ENCODE measurements at regions not wholly inside any gene's neighbourhood (a gene's known extent, or its start where the extent isn't known, plus 50 kb on each side); places are given as distances from the start of the nearest gene placed in this dataset.
"Not testable (repeated sequence)": the region's sequence is repeated elsewhere in the genome, so short reads cannot be mapped to it uniquely, and the experiment has no call there.

DNA sequence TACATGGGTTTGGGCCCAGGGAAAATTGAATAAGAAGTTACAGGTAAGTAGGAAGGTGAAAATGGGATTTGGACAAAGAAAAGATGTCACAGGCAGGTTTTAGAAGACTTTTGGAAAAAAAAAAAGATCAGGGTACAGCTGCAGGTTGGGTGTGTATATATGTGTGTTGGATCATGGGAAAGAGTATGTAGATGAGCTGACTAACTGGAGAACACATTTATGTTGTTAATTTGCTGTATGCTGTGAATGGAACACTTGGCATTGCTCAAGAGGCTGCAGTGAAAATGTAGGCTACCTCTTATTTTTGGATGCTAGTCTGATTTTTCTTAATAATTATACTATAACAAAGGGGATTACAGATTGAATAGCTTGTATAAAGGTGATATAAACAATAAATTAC is 577.7 kb upstream of the USP24 start:
- no peaks in the 10 kb centered on the region for H3K4me1 ChIP-seq
- no peak for TF ChIP-seq PHF8 (IDR thresholded peaks at IDR 0.05; ENCODE audit: borderline replicate concordance, low read depth)
- TF ChIP-seq MYC (IDR thresholded peaks at IDR 0.05; ENCODE audit: borderline replicate concordance, low read length): no peak
- TF ChIP-seq KDM5A (IDR thresholded peaks at IDR 0.05): no peak
- no peak for TF ChIP-seq CHD4 (IDR thresholded peaks at IDR 0.05; ENCODE audit: borderline replicate concordance)
- no peak for TF ChIP-seq POLR2A (IDR thresholded peaks at IDR 0.05; ENCODE audit: low read length)
- no peak for TF ChIP-seq HOXA7 (CRISPR knock-in tag; IDR thresholded peaks at IDR 0.05)
- no peak for TF ChIP-seq POLR2AphosphoS2 (conservative IDR thresholded peaks at IDR 0.05; ENCODE audit: low read length)
- no peak for TF ChIP-seq CBX8 (IDR thresholded peaks at IDR 0.05)
- no peak for TF ChIP-seq CBX2 (IDR thresholded peaks at IDR 0.05; ENCODE audit: borderline replicate concordance, low read depth)
- TF ChIP-seq, protein P1, sequence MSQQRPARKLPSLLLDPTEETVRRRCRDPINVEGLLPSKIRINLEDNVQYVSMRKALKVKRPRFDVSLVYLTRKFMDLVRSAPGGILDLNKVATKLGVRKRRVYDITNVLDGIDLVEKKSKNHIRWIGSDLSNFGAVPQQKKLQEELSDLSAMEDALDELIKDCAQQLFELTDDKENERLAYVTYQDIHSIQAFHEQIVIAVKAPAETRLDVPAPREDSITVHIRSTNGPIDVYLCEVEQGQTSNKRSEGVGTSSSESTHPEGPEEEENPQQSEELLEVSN (IDR thresholded peaks at IDR 0.05; ENCODE audit: borderline replicate concordance, low read depth): no peak
- TF ChIP-seq ESRRA (IDR thresholded peaks at IDR 0.05; ENCODE audit: borderline replicate concordance, low read length): no peak
- no peak for TF ChIP-seq HES2 (IDR thresholded peaks at IDR 0.05)
- no peak for TF ChIP-seq HOXB5 (CRISPR knock-in tag; IDR thresholded peaks at IDR 0.05)
- TF ChIP-seq RFX5 (IDR thresholded peaks at IDR 0.05): no peak
- TF ChIP-seq, protein P2, sequence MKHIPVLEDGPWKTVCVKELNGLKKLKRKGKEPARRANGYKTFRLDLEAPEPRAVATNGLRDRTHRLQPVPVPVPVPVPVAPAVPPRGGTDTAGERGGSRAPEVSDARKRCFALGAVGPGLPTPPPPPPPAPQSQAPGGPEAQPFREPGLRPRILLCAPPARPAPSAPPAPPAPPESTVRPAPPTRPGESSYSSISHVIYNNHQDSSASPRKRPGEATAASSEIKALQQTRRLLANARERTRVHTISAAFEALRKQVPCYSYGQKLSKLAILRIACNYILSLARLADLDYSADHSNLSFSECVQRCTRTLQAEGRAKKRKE (CRISPR knock-in tag; IDR thresholded peaks at IDR 0.05; ENCODE audit: low read depth): no peak
- TF ChIP-seq JUNB (IDR thresholded peaks at IDR 0.05): no peak
- H3K4me2 ChIP-seq: no peak overlapping the region
- H3K9me3 ChIP-seq: no peaks in the 10 kb centered on the region
- DNase-seq (ENCODE audit: low read depth in 1 of 2, low spot score in 1 of 2): no peak
- H3K4me3 ChIP-seq: no peak overlapping the region
- ChIA-PET CTCF (interaction anchor here (1.1 kb wide), 1 partner anchor 14 kb away, joined by 3 read pairs; no protein-coding TSS in a partner anchor), POLR2A (no interaction called here)
- FAIRE-seq: no peak
- ATAC-seq: no peak
- H3K27ac ChIP-seq: no peak overlapping the region

- no peaks in the 10 kb centered on the region for H3K4me1 ChIP-seq
- 87% methylated on average over 1 of the region's 1 CpG for WGBS (ENCODE audit: missing lambda C conversion rate)
- ChIA-PET CTCF (no interaction called here), POLR2A (no interaction called here)
- H3K4me2 ChIP-seq: no peak overlapping the region
- FAIRE-seq: no peak
- H3K27ac ChIP-seq: no peak overlapping the region
- no peaks in the 10 kb centered on the region for H3K9me3 ChIP-seq
- no peak overlapping the region for H3K4me3 ChIP-seq
- TF ChIP-seq ZC3H11A (IDR thresholded peaks at IDR 0.05) (no peak), CHD2 (IDR thresholded peaks at IDR 0.05; ENCODE audit: low read length, partially characterized antibody) (no peak), HOXA7 (CRISPR knock-in tag; IDR thresholded peaks at IDR 0.05) (no peak)
- TF ChIP-seq, protein P3, sequence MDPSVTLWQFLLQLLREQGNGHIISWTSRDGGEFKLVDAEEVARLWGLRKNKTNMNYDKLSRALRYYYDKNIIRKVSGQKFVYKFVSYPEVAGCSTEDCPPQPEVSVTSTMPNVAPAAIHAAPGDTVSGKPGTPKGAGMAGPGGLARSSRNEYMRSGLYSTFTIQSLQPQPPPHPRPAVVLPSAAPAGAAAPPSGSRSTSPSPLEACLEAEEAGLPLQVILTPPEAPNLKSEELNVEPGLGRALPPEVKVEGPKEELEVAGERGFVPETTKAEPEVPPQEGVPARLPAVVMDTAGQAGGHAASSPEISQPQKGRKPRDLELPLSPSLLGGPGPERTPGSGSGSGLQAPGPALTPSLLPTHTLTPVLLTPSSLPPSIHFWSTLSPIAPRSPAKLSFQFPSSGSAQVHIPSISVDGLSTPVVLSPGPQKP (IDR thresholded peaks at IDR 0.05; ENCODE audit: low read depth, low read length): no peak
- ATAC-seq: no peak
- DNase-seq (ENCODE audit: low read depth in 1 of 2, low spot score in 1 of 2): no peak
Measured at GRCh38 chr1:55789466-55789865, 574.3 kb upstream of the USP24 start.

- TF ChIP-seq NPAS2 (CRISPR knock-in tag; IDR thresholded peaks at IDR 0.05; ENCODE audit: borderline replicate concordance) (no peak), TFCP2L1 (CRISPR knock-in tag; IDR thresholded peaks at IDR 0.05) (no peak), RFX5 (IDR thresholded peaks at IDR 0.05) (no peak), GATA3 (IDR thresholded peaks at IDR 0.05; ENCODE audit: borderline replicate concordance) (no peak), MYC (IDR thresholded peaks at IDR 0.05; ENCODE audit: borderline replicate concordance, low read length) (no peak), KDM5A (IDR thresholded peaks at IDR 0.05) (no peak), ZFP36 (IDR thresholded peaks at IDR 0.05; ENCODE audit: borderline replicate concordance, partially characterized antibody) (no peak), RNF2 (IDR thresholded peaks at IDR 0.05; ENCODE audit: borderline replicate concordance, low read depth) (no peak), BHLHE40 (IDR thresholded peaks at IDR 0.05; ENCODE audit: low read depth, low read length) (no peak)
- TF ChIP-seq, protein P4, sequence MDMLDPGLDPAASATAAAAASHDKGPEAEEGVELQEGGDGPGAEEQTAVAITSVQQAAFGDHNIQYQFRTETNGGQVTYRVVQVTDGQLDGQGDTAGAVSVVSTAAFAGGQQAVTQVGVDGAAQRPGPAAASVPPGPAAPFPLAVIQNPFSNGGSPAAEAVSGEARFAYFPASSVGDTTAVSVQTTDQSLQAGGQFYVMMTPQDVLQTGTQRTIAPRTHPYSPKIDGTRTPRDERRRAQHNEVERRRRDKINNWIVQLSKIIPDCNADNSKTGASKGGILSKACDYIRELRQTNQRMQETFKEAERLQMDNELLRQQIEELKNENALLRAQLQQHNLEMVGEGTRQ (IDR thresholded peaks at IDR 0.05): no peak
- ATAC-seq (no peak), DNase-seq (ENCODE audit: low read depth in 1 of 2, low spot score in 1 of 2) (no peak), FAIRE-seq (no peak)
- Histone ChIP-seq H3K27ac (no peak overlapping the region), H3K9me3 (no peaks in the 10 kb centered on the region; the same call in 2 of the 3 replicates), H3K4me3 (no peak overlapping the region), H3K4me1 (0 out of 3 replicates have a peak, but pooled peaks cover 5% of the 10 kb centered on the region), H3K4me2 (no peak overlapping the region)
- CTCF ChIA-PET: no interaction called here
- POLR2A ChIA-PET: no interaction called here
- WGBS (ENCODE audit: missing lambda C conversion rate): 79% methylated on average over 4 of the region's 4 CpGs
Measured at GRCh38 chr1:55786396-55786795, 571.2 kb upstream of the USP24 start.

- POLR2A ChIA-PET; CTCF ChIA-PET; ATAC-seq; H3K4me1 ChIP-seq; FAIRE-seq; H3K4me3 ChIP-seq; H3K27ac ChIP-seq; DNase-seq (ENCODE audit: low read depth in 1 of 2, low spot score in 1 of 2); H3K9me3 ChIP-seq; H3K4me2 ChIP-seq: not testable (repeated sequence)
- WGBS (ENCODE audit: missing lambda C conversion rate): 76% methylated on average over 5 of the region's 6 CpGs
Measured at GRCh38 chr1:55784941-55785450, 569.8 kb upstream of the USP24 start.
